ENCODE measurements at regions not wholly inside any gene's neighbourhood (a gene's known extent, or its start where the extent isn't known, plus 50 kb on each side); places are given as distances from the start of the nearest gene placed in this dataset.

- TF ChIP-seq EZH2phosphoT487 (IDR thresholded peaks at IDR 0.05; ENCODE audit: borderline replicate concordance, low read length) (no peak), CTCF (IDR thresholded peaks at IDR 0.05; ENCODE audit: low read depth, low read length, poor library complexity, severe bottlenecking) (no peak)
- H3K4me2 ChIP-seq (ENCODE audit: low read length), result no peak overlapping the region
Measured at GRCh38 chr1:93013145-93014065, 52.1 kb upstream of the DIPK1A start.

DNA sequence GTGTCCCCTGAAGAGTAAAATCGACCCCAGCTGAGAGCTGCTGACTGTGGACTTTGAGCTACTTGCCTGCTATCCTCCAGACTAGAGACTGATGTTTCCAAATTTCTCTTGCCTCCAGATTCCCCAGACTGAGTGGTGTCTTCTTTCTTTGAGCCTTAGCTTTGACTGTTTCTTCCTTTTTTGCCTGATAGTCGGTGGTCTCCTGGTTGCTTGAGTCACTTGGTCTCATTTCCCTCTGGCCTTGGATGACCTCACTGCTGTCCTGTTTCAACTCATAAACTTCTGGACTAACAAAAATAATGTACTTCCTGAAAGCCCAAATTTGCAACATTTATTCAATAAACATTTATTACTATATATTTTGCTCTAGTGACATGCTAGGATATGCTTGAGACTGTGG, 52.9 kb upstream of the DIPK1A start:
- Histone ChIP-seq H3K36me3 (ENCODE audit: control insufficient read depth, low read length) (no peaks in the 10 kb centered on the region), H3K27me3 (ENCODE audit: control insufficient read depth, low read length) (no peaks in the 10 kb centered on the region), H3K9me3 (ENCODE audit: control insufficient read depth, insufficient read depth, low read length) (no peaks in the 10 kb centered on the region), H3F3A (ENCODE audit: control insufficient read depth, insufficient read depth) (peaks cover 3% of the 10 kb centered on the region; the same call in 1 of the 2 replicates), H3K4me3 (ENCODE audit: low read length) (no peak overlapping the region), H3K79me2 (ENCODE audit: control insufficient read depth, low read length) (no peaks in the 10 kb centered on the region), H3K4me2 (ENCODE audit: low read length) (no peak overlapping the region), H3K9me2 (replicated peaks; ENCODE audit: control insufficient read depth, low read length) (no peaks in the 10 kb centered on the region), H3K27ac (ENCODE audit: low read depth, low read length) (no peak overlapping the region), H4K20me1 (ENCODE audit: control insufficient read depth, insufficient read depth, low read depth, low read length) (no peaks in the 10 kb centered on the region), H3K4me1 (ENCODE audit: control insufficient read depth, low read length) (0 out of 2 replicates have a peak, but pooled peaks cover 2% of the 10 kb centered on the region)
- TF ChIP-seq CTCF (IDR thresholded peaks at IDR 0.05; ENCODE audit: low read depth, low read length, poor library complexity, severe bottlenecking) (no peak), EZH2phosphoT487 (IDR thresholded peaks at IDR 0.05; ENCODE audit: borderline replicate concordance, low read length) (no peak)

More at GRCh38 chr1:93013145-93014065, 52.1 kb upstream of the DIPK1A start:
- H3K9me3 ChIP-seq (ENCODE audit: control insufficient read depth, insufficient read depth, low read length), result no peaks in the 10 kb centered on the region
- H4K20me1 ChIP-seq (ENCODE audit: control insufficient read depth, insufficient read depth, low read depth, low read length), result no peaks in the 10 kb centered on the region
- no peaks in the 10 kb centered on the region for H3K36me3 ChIP-seq (ENCODE audit: control insufficient read depth, low read length)
- peaks cover 3% of the 10 kb centered on the region; the same call in 1 of the 2 replicates for H3F3A ChIP-seq (ENCODE audit: control insufficient read depth, insufficient read depth)
- no peaks in the 10 kb centered on the region for H3K27me3 ChIP-seq (ENCODE audit: control insufficient read depth, low read length)
- H3K4me1 ChIP-seq (ENCODE audit: control insufficient read depth, low read length), result 0 out of 2 replicates have a peak, but pooled peaks cover 2% of the 10 kb centered on the region
- no peaks in the 10 kb centered on the region for H3K9me2 ChIP-seq (replicated peaks; ENCODE audit: control insufficient read depth, low read length)
- H3K79me2 ChIP-seq (ENCODE audit: control insufficient read depth, low read length), result no peaks in the 10 kb centered on the region
- no peak overlapping the region for H3K27ac ChIP-seq (ENCODE audit: low read depth, low read length)
- no peak overlapping the region for H3K4me3 ChIP-seq (ENCODE audit: low read length)

DNA sequence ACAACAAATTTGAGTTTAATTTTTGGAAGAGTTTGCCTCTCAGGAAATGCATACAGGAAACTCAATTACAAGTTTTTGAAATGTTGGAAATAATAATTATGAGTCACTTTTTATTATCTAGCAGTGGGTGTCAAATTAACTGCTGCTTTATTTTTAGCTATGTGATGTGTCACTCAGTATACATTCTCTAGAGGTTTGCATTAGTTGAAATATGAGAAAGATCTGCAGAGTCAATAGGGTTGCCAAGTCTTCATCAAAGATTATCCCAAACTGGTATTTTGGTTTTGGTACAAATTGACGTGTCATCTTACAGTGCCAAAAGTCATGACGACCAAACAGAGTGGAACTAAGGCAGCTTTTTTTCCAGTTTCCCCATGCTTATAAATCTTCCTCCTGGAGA, 54.3 kb upstream of the DIPK1A start:
- Histone ChIP-seq H3K4me2 (ENCODE audit: low read length) (no peak overlapping the region), H3K4me3 (ENCODE audit: low read length) (no peak overlapping the region), H3K9me2 (replicated peaks; ENCODE audit: control insufficient read depth, low read length) (no peaks in the 10 kb centered on the region), H4K20me1 (ENCODE audit: control insufficient read depth, insufficient read depth, low read depth, low read length) (no peaks in the 10 kb centered on the region), H3K79me2 (ENCODE audit: control insufficient read depth, low read length) (no peaks in the 10 kb centered on the region), H3K27me3 (ENCODE audit: control insufficient read depth, low read length) (no peaks in the 10 kb centered on the region), H3K36me3 (ENCODE audit: control insufficient read depth, low read length) (no peaks in the 10 kb centered on the region), H3K4me1 (ENCODE audit: control insufficient read depth, low read length) (0 out of 2 replicates have a peak, but pooled peaks cover 2% of the 10 kb centered on the region), H3K27ac (ENCODE audit: low read depth, low read length) (no peak overlapping the region), H3K9me3 (ENCODE audit: control insufficient read depth, insufficient read depth, low read length) (no peaks in the 10 kb centered on the region), H3F3A (ENCODE audit: control insufficient read depth, insufficient read depth) (peaks cover 3% of the 10 kb centered on the region; the same call in 1 of the 2 replicates)
- TF ChIP-seq EZH2phosphoT487 (IDR thresholded peaks at IDR 0.05; ENCODE audit: borderline replicate concordance, low read length), result no peak
- no peak for TF ChIP-seq CTCF (IDR thresholded peaks at IDR 0.05; ENCODE audit: low read depth, low read length, poor library complexity, severe bottlenecking)
